Fibroblast of peridontal ligament (primary cell): ENCODE measurements at regions not wholly inside any gene's neighbourhood (a gene's known extent, or its start where the extent isn't known, plus 50 kb on each side); places are given as distances from the start of the nearest gene placed in this dataset.
"Not testable (repeated sequence)": the region's sequence is repeated elsewhere in the genome, so short reads cannot be mapped to it uniquely, and the experiment has no call there.

ENCODE experiments used
- DNase-seq: peaks from one replicate; pipeline ENCODE4 v3.0.0-alpha.2; 2010; ENCODE audit errors: extremely low read depth

DNA sequence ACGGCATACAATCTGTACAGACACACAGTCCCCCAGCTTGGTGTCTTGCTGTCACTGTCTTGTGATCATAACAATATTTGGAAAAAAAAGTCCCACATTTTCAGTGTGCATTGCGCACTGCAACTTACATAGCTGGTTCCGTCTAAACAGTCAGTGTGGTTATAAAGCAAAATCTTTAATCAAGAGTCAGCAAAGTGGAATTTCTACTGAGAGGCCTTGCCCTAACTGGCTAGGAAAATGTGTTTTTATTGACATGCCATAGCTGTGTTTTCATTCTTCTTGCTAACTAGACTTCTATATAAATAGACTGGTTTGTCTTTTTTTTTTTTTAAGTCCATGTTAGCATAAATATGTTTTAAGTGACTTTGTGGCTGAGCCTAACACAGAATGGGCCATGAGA lies 174.8 kb downstream of the POLR2M start:
- DNase-seq = peak; percentile 31

DNA sequence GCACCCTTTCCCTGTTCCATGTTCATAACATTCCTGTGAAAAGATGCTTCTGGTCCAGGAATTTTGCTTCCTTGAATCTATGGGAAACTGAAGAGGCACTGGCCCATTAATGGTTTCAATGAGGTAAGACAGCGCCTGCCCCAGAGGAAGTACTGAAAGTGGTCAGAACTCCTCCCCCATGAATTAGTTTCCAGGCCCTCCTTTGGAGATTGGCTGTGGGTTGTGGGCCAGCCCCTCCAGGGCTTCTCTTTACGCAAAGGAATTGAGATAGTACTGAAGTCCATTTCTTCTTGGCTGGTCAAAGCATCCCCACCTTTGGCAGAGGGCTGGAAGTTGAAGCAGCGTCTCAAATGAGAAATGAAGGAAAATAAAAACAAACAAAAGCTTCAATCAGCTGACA lies 175.5 kb downstream of the POLR2M start:
- no peak for DNase-seq

DNA sequence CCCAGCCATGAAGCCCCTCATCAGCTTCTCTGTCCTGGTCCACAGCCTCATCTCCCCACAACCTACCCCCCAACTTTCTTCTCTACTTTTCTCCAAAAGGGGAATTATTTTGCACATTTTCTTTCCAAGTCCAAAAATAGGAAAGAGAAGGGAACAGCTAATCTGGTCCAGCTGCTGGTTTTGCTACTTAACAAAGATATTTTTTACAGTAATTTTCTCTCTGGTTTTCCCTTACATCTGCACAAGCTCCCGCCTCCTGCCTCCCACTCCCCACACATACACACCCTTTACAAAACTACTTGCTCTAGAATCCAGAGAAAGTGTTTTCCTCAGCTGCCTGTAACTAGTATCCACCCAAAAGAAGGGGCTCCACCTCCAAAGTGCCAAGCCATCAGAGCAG lies 177.2 kb downstream of the POLR2M start:
- no peak for DNase-seq

DNA sequence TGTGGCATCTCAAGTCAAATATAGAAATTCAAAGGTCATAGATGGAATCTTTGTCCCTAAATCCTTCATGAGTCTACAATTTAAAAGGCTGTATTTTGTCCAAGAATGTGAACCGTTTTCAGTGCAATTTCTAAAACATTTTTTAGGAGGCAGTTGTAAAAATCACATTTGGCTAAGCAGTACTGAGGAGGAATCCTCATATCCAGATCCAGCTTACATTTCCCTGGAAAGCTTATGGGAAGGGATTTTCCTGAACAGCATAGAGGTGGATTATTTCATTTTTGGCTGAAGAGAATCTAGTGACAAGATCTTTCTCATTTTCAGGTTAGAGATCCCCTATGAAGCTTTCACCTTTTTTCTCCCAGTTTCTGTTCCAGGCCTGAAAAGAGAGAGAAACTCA lies 178.4 kb downstream of the POLR2M start:
- DNase-seq = no peak

DNA sequence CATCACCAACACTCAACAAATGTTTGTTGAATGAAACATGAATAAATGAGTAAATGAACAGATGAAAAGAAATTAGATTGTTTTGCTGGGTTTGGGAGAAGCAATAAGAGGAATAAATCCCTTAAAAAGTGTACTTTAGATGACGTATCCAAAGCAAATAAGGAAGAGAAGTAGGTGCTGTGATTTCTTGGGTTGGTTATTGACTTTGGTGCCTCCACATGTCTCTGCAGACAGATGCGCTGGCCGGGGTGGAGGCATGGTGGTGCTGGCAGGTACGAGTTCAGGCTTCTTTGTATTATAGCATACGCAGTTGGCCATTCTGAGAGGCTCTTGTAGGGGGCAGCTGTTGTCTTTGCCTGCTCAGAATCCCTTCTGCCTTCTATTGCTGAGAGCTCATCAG lies 178.9 kb downstream of the POLR2M start:
- no peak for DNase-seq

DNA sequence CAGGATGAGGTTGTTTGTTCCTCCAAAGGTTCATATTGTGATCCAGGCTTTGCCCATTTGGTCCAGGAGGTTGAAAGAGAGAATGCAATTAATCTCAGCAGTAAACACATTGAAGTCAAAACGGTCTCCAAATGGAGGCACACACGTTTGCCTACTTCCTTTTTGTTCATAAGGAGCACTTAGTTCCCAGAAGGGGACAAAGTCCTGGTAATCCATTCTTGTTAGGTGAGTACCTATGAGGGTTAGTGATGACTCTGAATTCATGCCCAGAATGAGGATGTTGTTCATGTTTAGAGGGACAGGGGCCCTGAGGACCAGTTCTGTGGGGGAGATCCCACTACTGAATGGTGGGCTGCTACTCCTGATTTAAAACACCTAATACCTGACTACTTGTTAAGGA lies 177.7 kb downstream of the ALDH1A2 start:
- DNase-seq = no peak

DNA sequence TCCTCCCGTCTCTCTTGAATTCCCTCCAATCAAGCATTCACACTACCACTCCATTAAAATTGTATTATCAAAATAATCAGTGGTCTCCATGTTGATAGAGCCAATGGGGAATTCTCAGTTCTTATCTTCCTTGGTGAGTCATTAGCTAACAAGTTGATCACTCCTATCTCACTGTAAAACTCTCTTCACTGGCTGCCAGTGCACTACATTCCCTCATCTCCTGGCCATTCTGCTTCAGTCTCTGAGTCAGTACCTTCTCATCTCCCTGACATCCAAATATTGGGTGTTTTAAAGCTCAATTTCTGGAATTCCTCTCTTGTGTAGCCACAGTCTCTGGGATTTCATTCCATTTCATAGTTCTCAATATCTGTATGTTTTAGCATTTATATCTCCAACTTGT lies 175.2 kb downstream of the ALDH1A2 start:
- no peak for DNase-seq

DNA sequence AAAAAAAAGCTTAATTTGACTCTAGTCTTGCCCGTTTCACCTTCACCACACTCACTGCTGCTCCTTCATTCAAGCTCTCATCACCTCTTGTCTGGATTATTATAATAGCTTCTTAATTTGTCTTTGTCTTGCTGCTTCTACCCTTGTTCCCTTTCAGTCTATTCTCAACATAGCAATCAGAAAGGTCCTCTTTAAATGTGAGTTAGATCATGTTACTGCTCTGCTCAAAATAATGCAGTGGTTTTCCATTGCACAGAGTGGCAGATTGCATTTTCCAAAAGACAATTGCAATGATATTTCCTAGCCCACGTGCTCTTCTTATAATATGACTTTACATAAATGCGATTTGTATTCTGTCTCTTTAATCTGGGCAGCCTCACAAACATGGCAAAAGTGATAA lies 174.6 kb downstream of the ALDH1A2 start:
- no peak for DNase-seq

DNA sequence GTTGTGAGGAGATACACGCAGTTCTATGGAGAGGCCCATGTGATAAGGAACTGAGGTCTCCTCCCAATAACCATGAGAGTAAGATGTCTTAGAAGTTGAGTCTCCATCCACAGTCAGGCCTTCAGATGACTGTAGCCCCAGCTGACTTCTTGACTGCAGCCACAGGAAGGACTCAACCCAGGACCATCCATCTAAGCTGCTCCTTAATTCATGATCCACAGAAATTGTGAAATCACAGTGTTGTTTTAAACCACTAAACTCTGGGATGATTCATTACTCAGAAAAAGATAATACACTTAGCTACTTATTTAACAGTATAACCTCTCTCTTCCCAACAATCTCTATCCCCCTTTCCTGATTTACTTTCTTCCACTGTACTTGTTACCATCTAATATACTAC lies 173.3 kb downstream of the ALDH1A2 start:
- no peak for DNase-seq

DNA sequence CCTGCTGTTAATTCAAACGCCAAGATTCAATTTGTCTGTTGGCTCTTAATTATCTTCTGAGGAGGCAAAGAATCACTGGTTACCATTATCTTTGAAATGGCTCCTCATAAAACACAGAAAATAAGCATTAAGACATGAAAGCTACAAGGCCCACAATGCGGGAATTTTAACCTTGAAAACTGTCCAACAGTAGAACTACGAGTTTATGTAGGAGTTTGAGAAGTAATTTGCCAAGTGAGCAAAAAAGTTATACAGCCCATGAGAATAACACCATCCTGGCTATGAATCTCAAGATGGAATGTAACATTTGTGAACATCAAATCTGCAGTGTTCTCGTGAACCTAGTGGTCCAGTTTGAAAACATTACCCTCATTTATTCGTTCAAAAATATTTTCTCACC lies 172.5 kb downstream of the ALDH1A2 start:
- no peak for DNase-seq

DNA sequence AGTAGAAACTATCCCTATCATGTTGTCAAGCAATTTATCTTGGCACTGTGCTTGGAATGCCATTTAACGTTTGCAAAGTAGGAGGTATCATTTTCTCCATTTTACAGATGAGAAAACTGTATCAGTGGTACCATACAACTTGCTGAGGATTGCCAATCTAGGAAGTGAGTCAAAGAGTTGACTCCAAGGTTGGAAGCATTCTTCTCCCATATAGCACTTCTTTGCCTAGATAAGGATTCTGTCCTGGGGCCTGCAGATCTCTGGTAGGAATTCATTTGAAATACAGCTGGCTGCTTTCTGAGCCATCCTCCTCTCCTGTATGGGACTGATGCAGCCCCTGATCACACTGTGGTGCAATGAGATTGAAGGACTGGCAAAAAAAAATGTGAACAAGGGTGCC lies 170.2 kb downstream of the ALDH1A2 start:
- DNase-seq = no peak

DNA sequence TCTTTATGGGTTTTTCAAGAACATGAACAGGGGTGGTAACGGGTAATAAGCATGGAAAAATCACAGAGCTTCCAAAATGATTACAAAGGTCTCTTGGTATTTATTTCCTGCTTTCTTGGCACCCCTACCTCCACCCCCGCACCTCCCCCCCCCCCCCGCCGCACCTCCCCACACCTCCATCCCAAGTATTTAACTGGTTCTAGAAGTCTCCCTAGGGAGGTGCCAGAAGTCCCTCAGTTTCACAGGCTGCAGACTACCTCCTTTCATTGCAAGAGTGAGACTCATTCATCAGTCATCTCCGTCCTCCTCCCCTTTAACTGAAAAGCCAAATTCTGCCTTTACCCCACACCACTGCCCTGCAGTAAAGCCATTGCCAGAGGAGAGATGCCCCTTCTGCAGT lies 169.4 kb downstream of the ALDH1A2 start:
- no peak for DNase-seq

DNA sequence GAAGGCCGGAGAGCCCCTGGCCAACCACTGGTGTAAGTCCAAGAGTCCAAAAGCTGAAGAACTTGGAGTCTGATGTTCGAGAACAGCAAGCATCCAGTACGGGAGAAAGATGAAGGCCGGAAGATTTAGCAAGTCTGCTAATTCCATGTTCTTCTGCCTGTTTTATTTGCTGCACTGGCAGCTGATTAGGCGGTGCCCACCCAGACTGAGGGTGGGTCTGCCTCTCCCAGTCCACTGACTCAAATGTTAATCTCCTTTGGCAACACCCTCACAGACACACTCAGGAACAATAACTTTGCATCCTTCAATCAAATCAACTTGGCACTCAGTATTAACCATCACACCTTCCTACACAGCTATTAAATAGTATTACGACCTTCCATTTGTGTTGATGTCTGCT lies 168.6 kb downstream of the ALDH1A2 start:
- not testable (repeated sequence) for DNase-seq

DNA sequence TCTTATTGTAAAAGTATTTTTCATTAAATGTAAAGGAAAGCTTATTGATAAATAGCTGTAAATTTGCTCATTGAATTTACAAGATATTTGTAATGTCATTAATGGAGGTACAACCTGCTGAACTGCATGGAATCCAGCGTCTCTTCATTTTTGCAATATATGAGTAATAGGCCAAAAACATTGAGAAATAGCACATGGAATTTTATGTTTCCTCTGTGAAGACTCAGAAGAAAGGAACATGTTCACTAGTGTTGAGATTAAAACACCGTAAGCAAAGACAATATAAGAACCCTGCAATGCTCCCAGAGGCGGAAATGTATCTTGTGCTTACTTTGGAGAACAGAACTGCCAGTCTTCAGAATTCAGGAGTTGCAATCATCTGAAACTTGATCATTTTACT lies 167.6 kb downstream of the ALDH1A2 start:
- no peak for DNase-seq

DNA sequence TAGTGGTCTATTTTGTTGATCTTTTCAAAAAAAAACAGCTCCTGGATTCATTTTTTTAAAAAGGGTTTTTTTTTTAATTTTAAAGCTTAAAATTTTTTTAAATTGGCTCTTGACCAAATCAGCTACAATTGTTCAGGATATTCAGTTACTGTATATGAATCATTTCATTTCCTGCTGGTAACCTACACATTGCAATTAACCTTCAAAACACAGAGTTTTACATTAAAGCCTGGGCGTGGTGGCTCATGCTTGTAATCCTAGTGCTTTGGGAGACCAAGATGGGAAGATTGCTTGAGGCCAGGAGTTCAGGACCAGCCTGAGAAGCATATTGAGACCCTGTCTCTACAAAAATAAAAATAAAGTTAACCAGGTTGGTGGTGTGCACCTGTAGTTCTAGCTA lies 163.4 kb downstream of the ALDH1A2 start:
- DNase-seq = no peak
